HG03520 (cell line): ENCODE measurements at regions not wholly inside any gene's neighbourhood (a gene's known extent, or its start where the extent isn't known, plus 50 kb on each side); places are given as distances from the start of the nearest gene placed in this dataset.
"Not testable (repeated sequence)": the region's sequence is repeated elsewhere in the genome, so short reads cannot be mapped to it uniquely, and the experiment has no call there.

ENCODE experiments used
- ATAC-seq: cut with Tn5 transposase; IDR thresholded peaks from one replicate; pipeline ENCODE4 v1.9.1; 2021; ENCODE audit warnings: mild to moderate bottlenecking, moderate library complexity; ENCODE audit not compliant: unreplicated experiment

GRCh38 chr6:66568271-66568670 is 861.2 kb upstream of the EYS start:
- no peak for ATAC-seq

DNA sequence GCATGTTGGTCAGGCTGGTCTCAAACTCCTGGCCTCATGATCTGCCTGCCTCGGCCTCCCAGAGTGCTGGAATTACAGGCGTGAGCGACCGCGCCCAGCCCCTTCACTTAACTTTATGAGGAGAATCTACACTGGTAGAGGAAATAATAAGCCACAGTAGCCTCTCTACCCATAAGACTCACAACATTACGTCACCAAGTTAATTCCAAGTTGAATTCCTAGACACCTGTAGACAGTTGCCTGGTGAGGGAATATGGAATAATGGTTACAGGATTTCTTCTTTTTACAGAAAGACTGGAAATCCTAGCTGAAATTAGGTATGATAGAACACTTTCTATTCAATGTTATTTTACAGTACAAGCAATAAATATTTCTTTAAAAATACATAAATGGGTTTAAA is 854.5 kb upstream of the EYS start:
- no peak for ATAC-seq

DNA sequence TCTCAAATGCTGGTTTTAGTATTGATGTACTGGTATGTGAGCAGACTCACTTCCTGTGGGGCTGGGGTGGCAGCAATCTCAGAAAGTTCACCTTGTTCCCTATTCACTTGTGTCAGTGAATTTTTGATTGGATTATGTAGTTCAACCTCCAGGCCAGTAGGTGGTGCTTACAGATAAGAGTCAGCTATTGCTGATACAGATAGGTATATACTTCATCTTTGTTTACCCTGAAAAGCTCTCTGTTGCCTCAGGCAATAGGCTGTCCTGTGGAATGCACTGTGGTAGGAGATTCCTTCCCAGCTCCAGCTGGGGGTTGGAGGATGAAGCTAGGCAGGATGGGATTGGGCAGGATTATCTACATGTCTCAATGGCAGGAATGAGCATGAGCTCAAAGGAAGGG is 851.2 kb upstream of the EYS start:
- ATAC-seq: no peak

DNA sequence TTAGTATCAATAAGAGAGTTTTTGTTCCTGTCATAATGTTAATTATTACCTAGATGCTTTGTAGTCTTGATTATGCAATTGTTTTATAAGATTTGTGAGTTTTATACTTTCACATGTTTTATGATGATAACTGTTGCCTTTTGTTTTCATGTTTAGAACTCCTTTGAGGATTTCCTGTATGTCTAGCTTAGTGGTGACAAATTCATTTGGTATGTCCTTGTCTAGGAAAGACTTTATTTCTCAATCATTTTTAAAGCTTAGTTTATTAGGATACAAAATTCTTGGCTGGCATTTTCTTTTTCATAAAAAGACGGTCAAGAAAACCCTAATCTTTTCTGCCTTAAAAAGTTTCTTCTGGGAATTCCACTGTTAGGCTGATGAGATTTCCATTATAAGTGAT is 849.9 kb upstream of the EYS start:
- no peak for ATAC-seq

DNA sequence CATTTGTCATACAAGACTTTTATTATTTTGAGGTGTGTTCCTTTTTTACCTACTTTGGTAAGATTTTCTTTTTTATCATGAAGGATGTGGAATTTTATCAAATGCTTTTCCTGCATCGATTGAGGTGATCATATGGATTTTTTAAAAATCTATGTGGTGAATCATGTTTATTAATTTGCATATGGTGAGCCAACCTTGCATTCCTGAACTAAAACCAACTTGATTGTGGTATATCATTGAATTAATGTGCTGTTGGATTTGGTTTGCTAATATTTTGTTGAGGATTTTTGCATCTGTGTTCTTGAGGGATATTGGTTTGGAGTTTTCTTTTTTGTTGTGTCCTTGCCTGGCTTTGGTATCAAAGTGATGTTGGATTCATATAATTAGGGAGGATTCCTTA is 848.1 kb upstream of the EYS start:
- no peak for ATAC-seq

DNA sequence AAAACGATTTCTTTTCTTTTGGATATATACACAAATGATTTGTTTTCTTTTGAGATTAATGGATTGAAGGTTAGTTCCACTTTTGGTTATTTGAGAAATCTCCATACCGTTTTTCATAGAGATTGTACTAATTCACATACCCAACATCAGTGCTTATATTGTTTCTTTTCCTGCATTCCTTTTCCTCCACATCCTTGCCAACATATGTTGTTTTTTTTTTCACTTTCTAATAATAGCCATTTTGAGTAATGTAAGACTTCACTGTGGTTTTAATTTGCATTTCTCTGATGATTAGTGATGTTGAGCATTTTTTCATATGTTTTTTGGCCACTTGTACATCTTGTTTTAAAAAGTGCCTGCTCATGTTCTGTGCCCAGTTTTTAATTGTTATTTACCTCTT is 846.4 kb upstream of the EYS start:
- no peak for ATAC-seq

- ATAC-seq: no peak
Measured at GRCh38 chr6:66538551-66539135, 831.6 kb upstream of the EYS start.

GRCh38 chr6:66533921-66534404 is 826.9 kb upstream of the EYS start:
- ATAC-seq: no peak

DNA sequence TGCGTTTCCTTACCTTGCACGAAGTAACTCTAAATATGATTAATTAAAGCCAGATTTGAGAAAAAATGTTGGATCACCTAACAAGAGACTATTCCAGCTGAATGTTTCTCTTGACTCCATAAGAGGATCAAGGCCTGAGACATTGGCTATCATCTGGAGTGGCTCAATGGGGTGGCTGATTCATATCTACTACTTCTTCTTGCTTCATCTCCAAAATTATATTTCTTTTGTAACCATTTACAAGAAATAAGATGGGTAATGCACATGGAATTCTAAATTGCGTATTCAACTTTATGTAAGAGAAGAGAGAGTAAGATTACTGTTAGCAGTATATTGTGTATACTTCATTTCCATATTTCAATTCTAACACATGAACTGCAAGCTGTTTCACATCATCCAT is 819.0 kb upstream of the EYS start:
- ATAC-seq: no peak

DNA sequence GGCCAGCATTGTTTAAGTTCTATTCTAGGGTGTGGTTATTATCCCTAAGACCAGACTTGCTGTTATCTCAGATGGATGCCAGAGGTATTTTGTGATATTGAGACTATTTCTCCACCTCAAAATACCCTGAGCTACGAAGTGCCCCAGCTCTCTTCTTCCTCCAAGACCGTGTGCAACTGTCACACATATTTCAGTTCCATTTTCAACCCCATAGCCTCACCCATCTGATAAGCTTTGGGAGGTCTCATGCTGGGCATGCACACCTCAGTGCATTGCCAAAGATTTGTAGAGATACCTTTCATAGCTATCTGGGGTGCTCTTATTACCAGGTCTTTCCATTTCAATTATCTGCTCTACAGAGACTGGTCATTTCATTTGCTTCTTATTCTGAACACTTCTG is 815.8 kb upstream of the EYS start:
- ATAC-seq: no peak

DNA sequence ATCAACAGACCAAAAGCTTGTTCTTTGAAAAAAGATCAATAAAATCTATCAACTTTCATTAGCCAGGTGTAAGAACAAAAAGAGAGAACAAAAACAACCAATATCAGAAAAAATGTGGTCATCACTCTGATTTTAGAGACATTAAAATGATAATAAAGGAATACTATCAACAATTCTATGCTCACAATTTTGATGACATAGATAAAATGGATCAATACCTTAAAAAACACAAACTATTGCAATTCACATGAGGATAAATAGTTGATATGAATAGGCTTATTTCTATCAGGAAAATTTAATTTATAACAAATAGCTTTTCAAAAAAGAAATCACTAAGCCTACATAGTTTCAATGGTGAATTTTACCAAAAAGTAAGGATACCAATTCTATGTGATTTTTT is 809.4 kb upstream of the EYS start:
- ATAC-seq: no peak

DNA sequence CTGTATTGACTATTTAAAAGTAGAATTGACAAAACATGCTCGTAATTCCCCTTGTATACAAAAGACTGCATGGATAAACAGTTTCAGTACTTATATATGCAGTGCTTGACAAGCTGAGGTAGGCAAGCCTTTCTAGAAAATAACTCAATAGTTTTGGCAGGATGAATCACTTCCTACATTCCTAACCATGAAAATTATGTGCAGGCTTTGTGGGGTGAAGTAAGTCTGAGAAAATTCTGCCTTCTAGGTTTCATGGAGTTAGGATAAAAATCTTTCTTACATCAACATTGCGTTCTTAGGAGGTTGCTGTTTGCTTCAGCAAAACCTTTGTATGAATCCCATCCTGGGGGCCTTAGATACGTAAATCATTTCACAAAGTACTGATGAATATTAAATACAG is 801.4 kb upstream of the EYS start:
- ATAC-seq: no peak

DNA sequence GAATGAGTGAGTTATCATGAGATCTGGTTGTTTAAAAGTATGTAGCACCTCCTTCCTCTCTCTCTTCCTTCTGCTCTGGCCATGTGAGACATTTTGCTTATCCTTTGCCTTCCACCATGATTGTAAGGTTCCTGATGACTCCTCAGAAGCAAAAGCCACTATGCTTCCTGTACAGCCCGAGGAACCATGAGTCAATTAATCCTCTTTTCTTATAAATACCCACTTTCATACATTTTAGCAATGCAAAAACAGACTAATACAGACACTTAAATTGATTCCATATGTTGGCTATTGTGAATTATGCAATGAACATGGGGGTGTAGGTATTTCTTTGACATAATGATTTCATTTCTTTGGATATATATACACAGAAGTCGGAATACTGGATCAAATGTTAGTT is 792.8 kb upstream of the EYS start:
- ATAC-seq: no peak

DNA sequence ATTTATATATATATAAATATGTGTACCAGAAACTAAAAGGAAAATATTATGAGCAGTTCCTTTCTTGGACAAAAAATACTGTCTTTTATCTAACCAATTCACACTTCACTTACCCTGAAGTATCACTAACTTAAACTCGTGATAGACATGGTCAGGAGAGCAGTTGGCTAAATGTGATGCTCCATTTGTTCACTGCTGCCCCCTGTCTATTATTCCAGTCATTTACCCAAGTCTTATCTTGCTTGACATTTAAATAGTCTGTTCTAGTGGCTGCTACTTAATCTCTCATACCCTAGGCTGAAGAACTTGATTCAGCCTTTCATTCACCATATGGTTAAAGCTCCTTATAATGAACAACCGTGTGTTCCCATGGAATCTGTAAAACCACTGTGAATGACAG is 789.6 kb upstream of the EYS start:
- ATAC-seq: no peak

DNA sequence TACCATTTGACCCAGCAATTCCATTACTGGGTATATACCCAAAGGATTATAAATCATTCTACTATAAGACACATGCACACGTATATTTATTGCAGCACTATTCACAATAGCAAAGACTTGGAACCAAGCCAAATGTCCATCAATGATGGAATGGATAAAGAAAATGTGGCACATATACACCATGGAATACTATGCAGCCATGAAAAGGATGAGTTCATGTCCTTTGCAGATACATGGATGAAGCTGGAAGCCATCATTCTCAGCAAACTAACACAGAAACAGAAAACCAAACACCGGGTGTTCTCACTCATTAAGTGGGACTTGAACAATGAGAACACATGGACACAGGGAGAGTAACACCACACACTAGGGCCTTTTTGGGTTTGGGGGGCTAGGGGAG is 787.6 kb upstream of the EYS start:
- not testable (repeated sequence) for ATAC-seq

- ATAC-seq: no peak
Measured at GRCh38 chr6:66489269-66489987, 782.4 kb upstream of the EYS start.

DNA sequence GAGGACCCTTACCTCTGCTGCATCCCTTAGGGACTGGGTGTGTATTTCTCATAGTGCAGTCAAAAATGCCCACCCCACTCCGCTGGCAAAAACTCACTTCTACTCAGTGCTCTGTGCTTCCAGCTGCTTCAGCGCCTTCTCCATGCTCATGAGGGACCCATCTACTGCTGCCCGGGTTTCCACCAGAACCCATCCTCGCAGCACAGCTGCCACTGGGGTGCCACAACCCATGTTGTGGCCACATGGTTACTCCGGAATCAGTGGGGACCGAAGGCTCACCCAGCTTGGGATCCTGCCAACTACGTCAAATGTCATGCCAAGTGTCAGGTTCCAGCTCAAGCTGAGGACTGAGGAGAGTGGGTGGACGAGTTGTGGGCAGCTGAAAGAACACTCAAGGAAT is 774.2 kb upstream of the EYS start:
- no peak for ATAC-seq

GRCh38 chr6:66478705-66479104 is 771.7 kb upstream of the EYS start:
- no peak for ATAC-seq

GRCh38 chr6:66435321-66435720 is 728.3 kb upstream of the EYS start:
- ATAC-seq: no peak

DNA sequence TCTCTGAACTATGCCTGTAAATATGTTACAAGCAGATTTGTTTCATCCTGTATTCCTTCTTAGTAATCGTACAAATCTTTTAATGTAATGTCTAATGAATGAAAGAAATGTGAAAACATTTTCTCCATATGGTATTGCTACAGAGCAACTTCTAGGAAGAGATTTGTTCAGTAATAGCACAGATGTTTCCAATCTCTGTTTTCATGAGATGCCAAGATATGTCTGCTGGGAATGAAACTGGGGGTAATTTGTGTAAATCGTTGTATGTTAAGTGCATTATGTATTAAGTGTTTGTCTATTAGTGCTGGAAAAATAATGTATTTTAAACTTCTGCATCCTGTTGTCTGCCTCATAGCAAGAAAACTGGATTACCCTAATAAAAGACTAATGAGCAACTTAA is 722.2 kb upstream of the EYS start:
- ATAC-seq: no peak

GRCh38 chr6:66423047-66423446 is 716.0 kb upstream of the EYS start:
- ATAC-seq: no peak

DNA sequence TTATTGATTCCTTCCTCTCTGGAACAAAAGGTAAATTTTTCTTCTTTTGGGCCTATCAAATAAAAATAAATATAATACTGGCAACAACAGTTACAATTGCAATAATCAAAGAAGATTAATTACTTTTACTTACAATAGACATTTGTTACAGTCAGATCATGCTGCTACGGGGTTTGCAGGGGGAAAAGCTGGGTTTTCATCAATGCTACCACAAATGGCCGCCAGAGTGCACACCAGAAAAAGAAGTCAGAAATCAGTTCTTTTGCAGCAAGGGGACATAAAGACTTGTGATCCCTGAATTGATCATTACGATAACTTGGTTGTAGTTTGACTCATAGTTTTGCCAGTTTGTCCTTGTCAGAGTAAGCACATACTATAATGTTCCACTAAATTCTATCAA is 714.5 kb upstream of the EYS start:
- no peak for ATAC-seq

DNA sequence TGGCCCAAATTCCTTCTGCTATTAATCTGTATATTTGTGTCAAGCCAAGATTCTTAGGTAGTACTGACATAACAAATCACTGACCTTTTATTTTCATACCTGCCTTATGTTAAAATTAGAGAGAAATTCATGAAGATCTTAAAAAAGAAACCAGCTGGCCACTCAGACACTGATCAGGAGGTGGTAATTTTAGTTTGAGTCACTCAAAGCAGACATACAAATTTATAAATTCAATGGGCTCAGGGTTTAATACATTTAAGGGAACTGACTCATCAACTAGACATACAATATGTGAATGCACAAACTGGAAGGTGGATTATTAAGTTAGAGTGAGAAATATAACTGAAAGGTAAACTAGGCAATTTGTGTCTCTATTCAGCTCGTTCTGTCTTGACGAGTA is 711.9 kb upstream of the EYS start:
- no peak for ATAC-seq
